SK-N-SH (cell line): ENCODE measurements at regions not wholly inside any gene's neighbourhood (a gene's known extent, or its start where the extent isn't known, plus 50 kb on each side); places are given as distances from the start of the nearest gene placed in this dataset.

ENCODE experiments used
- CTCF ChIA-PET: fragments of 300-600, 350-600 bp; formaldehyde crosslinking; extraction: SDS; loops from one replicate; lab custom pipeline; 2021; lab: Yijun Ruan, JAX
- POLR2A ChIA-PET: fragments of 350-600 bp; sonication (Branson Sonifier 250); formaldehyde crosslinking; extraction: SDS; loops from one replicate; lab custom pipeline; 2020; ENCODE audit warnings: antibody characterized with exemption, inconsistent platforms; lab: Yijun Ruan, JAX
- DNase-seq: peaks from one replicate; pipeline ENCODE4 v3.0.0; 2012
- H2AFZ ChIP-seq: fragments of 200-600 bp; sonication (generic); 2 replicates; pipeline ENCODE4 v1.8.1; 2016; ENCODE audit warnings: antibody characterized with exemption, mild to moderate bottlenecking, low read depth
- H3F3A ChIP-seq: fragments of 200-600 bp; sonication (generic); replicated peaks from 2 replicates; pipeline ENCODE3; 2016; ENCODE audit warnings: antibody characterized with exemption, mild to moderate bottlenecking; ENCODE audit not compliant: insufficient read depth
- H3K27ac ChIP-seq, 2 experiments: fragments of 200-500 bp in 1 of 2; fragments of 200-600 bp in 1 of 2; sonication (Bioruptor generic) in 1 of 2; sonication (generic), shearing (Covaris generic) in 1 of 2; 2 replicates each; pipeline versions ENCODE4 v1.5.1 to v1.6.1; 2014 to 2016; ENCODE audit warnings: low read depth in 2 of 2, inconsistent platforms in 1 of 2, low read length in 1 of 2, mild to moderate bottlenecking in 1 of 2, mixed read lengths in 1 of 2
- H3K27me3 ChIP-seq: fragments of 200-600 bp; sonication (generic), shearing (Covaris generic); 2 replicates; pipeline ENCODE4 v1.6.1; 2016; ENCODE audit warnings: mixed run types; ENCODE audit not compliant: insufficient read depth
- H3K36me3 ChIP-seq, 2 experiments: fragments of 200-500 bp in 1 of 2; fragments of 200-600 bp in 1 of 2; sonication (Bioruptor generic) in 1 of 2; sonication (generic) in 1 of 2; replicated peaks in 1 of 2; 2 replicates each; pipeline versions ENCODE3 to v1.5.1; 2014 to 2016; ENCODE audit warnings: low read length in 1 of 2, mild to moderate bottlenecking in 1 of 2; ENCODE audit not compliant: insufficient read depth in 2 of 2, control insufficient read depth in 1 of 2
- H3K4me1 ChIP-seq, 2 experiments: fragments of 200-500 bp in 1 of 2; fragments of 200-600 bp in 1 of 2; sonication (Bioruptor generic) in 1 of 2; sonication (generic), shearing (Covaris generic) in 1 of 2; 2 replicates each; pipeline versions ENCODE4 v1.5.1 to v1.6.1; 2014 to 2016; ENCODE audit warnings: low read depth in 1 of 2, low read length in 1 of 2, mixed run types in 1 of 2; ENCODE audit not compliant: insufficient read depth in 2 of 2, control insufficient read depth in 1 of 2
- H3K4me2 ChIP-seq: fragments of 200-600 bp; sonication (generic), shearing (Covaris generic); 2 replicates; pipeline ENCODE4 v1.6.1; 2017; ENCODE audit warnings: mixed run types
- H3K4me3 ChIP-seq, 2 experiments: fragments of 200-500 bp in 1 of 2; fragments of 200-600 bp in 1 of 2; sonication (Bioruptor generic) in 1 of 2; sonication (generic), shearing (Covaris generic) in 1 of 2; 2 replicates each; pipeline versions ENCODE4 v1.5.1 to v1.8.1; 2014 to 2016; ENCODE audit warnings: low read depth in 2 of 2, inconsistent platforms in 1 of 2, low read length in 1 of 2, mild to moderate bottlenecking in 1 of 2, mixed read lengths in 1 of 2, moderate library complexity in 1 of 2
- H3K79me2 ChIP-seq: fragments of 200-600 bp; sonication (generic); 2 replicates; pipeline ENCODE4 v1.8.1; 2017; ENCODE audit warnings: mild to moderate bottlenecking; ENCODE audit not compliant: insufficient read depth
- H3K9ac ChIP-seq: fragments of 200-600 bp; sonication (generic); 2 replicates; pipeline ENCODE4 v1.6.1; 2017; ENCODE audit warnings: mixed run types
- H3K9me2 ChIP-seq: fragments of 200-600 bp; sonication (generic); 2 replicates; pipeline ENCODE4 v1.6.1; 2017; ENCODE audit warnings: mixed run types
- H3K9me3 ChIP-seq: fragments of 200-600 bp; sonication (generic); 2 replicates; pipeline ENCODE4 v1.6.1; 2017; ENCODE audit warnings: mixed run types, mild to moderate bottlenecking, moderate library complexity
- H4K20me1 ChIP-seq: fragments of 200-600 bp; sonication (generic); 2 replicates; pipeline ENCODE4 v1.6.1; 2017; ENCODE audit warnings: mild to moderate bottlenecking, mixed run types; ENCODE audit not compliant: insufficient read depth
- FOSL2 ChIP-seq: IDR thresholded peaks from 2 replicates; pipeline ENCODE4 v1.4.0; 2012; ENCODE audit warnings: low read depth, mild to moderate bottlenecking, moderate library complexity, borderline replicate concordance
- GATA2 ChIP-seq: sonication (generic); formaldehyde crosslinking; IDR thresholded peaks from 2 replicates; pipeline ENCODE4 v1.5.0; 2020; ENCODE audit warnings: mild to moderate bottlenecking, missing genetic modification reagents
- NFIC ChIP-seq: IDR thresholded peaks from 2 replicates; pipeline ENCODE4 v1.4.0; 2012; ENCODE audit warnings: borderline replicate concordance
- RAD21 ChIP-seq: IDR thresholded peaks from 2 replicates; pipeline ENCODE4 v1.6.1; 2012; ENCODE audit warnings: mild to moderate bottlenecking, low read length
- TCF12 ChIP-seq: IDR thresholded peaks from 2 replicates; pipeline ENCODE4 v1.4.0; 2012
- WGBS: methylation state at CpG from one replicate; pipeline ENCODE4 v1.1.6; 2017; ENCODE audit warnings: low lambda C conversion rate; 5-methylcytosine and 5-hydroxymethylcytosine counted together
- TF ChIP-seq, protein P1 (sequence below): IDR thresholded peaks from 2 replicates; pipeline ENCODE4; 2012
- TF ChIP-seq, protein P2 (sequence below): IDR thresholded peaks from 2 replicates; pipeline ENCODE4 v1.6.1; 2012; ENCODE audit warnings: mild to moderate bottlenecking, low read depth, low read length, moderate library complexity
- TF ChIP-seq, protein P3 (sequence below): IDR thresholded peaks from 2 replicates; pipeline ENCODE4 v1.4.0; 2012; ENCODE audit warnings: low read depth, borderline replicate concordance

DNA sequence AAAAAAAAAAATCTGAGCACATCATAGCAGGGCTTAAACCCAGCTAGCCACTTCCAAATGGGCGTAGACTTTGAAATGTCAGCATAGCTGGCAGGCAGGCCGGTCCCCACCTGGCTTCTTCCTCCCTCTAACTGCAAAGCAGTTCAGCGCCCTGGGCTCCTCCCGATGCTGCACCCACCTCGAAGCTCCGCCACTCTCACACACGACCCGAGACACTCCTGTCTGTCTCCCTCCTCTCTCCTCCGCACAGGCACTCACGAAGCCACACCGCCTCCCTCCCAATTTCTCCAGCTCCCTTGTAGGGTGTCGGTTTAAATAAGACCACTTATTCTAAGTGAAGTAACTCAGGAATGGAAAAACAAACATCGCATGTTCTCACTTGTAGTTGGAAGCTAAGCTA is 301.3 kb downstream of the NPHP4 start (continued):
- TF ChIP-seq, protein P1, sequence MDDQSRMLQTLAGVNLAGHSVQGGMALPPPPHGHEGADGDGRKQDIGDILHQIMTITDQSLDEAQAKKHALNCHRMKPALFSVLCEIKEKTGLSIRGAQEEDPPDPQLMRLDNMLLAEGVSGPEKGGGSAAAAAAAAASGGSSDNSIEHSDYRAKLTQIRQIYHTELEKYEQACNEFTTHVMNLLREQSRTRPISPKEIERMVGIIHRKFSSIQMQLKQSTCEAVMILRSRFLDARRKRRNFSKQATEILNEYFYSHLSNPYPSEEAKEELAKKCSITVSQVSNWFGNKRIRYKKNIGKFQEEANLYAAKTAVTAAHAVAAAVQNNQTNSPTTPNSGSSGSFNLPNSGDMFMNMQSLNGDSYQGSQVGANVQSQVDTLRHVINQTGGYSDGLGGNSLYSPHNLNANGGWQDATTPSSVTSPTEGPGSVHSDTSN = no peak

DNA sequence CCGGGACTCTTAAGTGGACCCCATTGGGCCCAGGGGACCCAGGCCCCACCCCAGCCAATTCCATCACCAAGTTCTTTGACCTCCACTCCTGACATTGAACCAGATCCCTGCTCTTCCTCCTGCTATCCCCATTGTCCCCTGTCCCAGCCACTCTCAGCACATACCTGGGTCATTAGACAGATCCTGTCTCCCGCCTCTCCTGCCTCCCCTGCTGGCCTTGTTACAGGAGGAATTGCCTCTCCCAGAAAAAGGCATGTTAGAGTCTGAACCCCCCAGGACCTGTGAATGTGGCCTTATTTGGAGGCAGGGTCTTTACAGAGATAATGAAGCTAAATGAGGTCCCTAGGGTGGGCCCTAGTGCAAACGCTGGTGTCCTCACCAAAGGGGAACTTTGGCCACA is 301.9 kb downstream of the NPHP4 start:
- Histone ChIP-seq H3K4me2 (no peak overlapping the region), H3K79me2 (no peaks in the 10 kb centered on the region), H3K4me1 (peaks cover 0 to 17% of the 10 kb centered on the region in 2 experiments; a peak in 1 of 4 replicates), H3K9ac (no peak overlapping the region), H4K20me1 (no peaks in the 10 kb centered on the region), H3K9me3 (no peaks in the 10 kb centered on the region), H2AFZ (no peak overlapping the region), H3K9me2 (no peaks in the 10 kb centered on the region), H3K27ac (no peak overlapping the region), H3F3A (no peaks in the 10 kb centered on the region), H3K4me3 (no peak overlapping the region), H3K36me3 (no peaks in the 10 kb centered on the region), H3K27me3 (no peaks in the 10 kb centered on the region)
- DNase-seq = no peak
- TF ChIP-seq, protein P1 = no peak
- TF ChIP-seq, protein P2, sequence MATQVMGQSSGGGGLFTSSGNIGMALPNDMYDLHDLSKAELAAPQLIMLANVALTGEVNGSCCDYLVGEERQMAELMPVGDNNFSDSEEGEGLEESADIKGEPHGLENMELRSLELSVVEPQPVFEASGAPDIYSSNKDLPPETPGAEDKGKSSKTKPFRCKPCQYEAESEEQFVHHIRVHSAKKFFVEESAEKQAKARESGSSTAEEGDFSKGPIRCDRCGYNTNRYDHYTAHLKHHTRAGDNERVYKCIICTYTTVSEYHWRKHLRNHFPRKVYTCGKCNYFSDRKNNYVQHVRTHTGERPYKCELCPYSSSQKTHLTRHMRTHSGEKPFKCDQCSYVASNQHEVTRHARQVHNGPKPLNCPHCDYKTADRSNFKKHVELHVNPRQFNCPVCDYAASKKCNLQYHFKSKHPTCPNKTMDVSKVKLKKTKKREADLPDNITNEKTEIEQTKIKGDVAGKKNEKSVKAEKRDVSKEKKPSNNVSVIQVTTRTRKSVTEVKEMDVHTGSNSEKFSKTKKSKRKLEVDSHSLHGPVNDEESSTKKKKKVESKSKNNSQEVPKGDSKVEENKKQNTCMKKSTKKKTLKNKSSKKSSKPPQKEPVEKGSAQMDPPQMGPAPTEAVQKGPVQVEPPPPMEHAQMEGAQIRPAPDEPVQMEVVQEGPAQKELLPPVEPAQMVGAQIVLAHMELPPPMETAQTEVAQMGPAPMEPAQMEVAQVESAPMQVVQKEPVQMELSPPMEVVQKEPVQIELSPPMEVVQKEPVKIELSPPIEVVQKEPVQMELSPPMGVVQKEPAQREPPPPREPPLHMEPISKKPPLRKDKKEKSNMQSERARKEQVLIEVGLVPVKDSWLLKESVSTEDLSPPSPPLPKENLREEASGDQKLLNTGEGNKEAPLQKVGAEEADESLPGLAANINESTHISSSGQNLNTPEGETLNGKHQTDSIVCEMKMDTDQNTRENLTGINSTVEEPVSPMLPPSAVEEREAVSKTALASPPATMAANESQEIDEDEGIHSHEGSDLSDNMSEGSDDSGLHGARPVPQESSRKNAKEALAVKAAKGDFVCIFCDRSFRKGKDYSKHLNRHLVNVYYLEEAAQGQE = no peak
- TF ChIP-seq FOSL2 = no peak
- ChIA-PET POLR2A (no interaction called here), CTCF (interaction anchor here (4.4 kb wide), 1 partner anchor 55 kb away, joined by 22 read pairs; no protein-coding TSS in a partner anchor)
- WGBS = 43% methylated on average over 2 of the region's 3 CpGs

DNA sequence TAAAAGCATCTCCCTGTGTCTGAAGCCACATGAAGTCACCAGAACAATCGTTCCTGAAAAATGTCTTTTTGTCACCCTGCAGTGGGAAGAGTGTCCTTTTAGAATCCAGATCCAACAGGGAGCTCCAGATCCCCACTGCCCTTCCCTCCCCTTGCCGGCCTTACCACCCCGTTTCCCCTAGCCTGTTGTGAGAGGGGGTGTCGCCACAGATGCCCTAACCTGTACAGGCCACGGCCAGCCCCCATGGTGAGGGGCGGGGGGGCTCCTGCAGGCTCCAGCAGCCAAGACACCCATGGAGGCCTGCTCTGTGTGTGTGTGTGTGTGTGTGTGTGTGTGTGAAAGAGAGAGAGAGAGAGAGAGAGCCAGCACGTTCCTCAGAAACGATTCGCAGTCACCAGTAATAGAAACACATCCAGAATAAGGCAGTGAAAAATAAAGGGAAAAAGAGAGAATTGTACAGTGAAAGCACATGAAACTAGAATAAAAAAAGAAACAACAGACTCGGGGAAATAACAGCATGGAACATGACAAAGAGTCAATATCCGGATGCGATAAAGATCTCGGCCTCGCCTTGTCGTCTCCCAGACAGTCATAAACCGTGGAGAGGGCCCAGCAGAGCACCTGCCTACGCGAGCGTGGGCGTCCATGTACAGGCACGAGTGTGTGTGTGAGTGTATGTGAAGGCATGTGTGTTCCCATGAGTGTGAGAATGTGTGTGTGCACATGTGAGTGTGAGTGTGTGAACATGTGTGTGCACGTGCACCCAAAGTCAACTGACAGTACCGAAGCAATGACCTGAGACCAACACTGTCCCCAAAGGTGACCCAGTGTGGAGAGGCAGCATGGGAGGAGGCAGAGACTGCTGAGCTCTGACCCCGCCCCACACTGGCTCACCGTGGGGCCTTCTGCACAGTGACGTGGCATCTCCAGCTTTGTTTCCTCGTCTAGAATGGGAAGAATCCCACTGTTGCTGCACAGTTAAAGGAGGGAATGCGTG is 303.8 kb downstream of the NPHP4 start:
- H2AFZ ChIP-seq = no peak overlapping the region
- H3K4me1 ChIP-seq = peaks cover 0 to 17% of the 10 kb centered on the region in 2 experiments; a peak in 1 of 4 replicates
- no peak overlapping the region for H3K4me2 ChIP-seq
- no peaks in the 10 kb centered on the region for H3K27me3 ChIP-seq
- no peak overlapping the region for H3K4me3 ChIP-seq
- H3K36me3 ChIP-seq = no peaks in the 10 kb centered on the region
- DNase-seq = no peak
- H3K9me3 ChIP-seq = no peaks in the 10 kb centered on the region
- TF ChIP-seq FOSL2 = no peak
- TF ChIP-seq TCF12 = no peak
- TF ChIP-seq RAD21 = no peak
- no peak for TF ChIP-seq GATA2 (CRISPR knock-in tag)
- no peak for TF ChIP-seq NFIC
- TF ChIP-seq, protein P3, sequence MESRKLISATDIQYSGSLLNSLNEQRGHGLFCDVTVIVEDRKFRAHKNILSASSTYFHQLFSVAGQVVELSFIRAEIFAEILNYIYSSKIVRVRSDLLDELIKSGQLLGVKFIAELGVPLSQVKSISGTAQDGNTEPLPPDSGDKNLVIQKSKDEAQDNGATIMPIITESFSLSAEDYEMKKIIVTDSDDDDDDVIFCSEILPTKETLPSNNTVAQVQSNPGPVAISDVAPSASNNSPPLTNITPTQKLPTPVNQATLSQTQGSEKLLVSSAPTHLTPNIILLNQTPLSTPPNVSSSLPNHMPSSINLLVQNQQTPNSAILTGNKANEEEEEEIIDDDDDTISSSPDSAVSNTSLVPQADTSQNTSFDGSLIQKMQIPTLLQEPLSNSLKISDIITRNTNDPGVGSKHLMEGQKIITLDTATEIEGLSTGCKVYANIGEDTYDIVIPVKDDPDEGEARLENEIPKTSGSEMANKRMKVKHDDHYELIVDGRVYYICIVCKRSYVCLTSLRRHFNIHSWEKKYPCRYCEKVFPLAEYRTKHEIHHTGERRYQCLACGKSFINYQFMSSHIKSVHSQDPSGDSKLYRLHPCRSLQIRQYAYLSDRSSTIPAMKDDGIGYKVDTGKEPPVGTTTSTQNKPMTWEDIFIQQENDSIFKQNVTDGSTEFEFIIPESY = no peak
- CTCF ChIA-PET = interaction anchor here (1.3 kb wide), 1 partner anchor 58 kb away, joined by 4 read pairs; no protein-coding TSS in a partner anchor
- POLR2A ChIA-PET = no interaction called here
- no peak overlapping the region for H3K27ac ChIP-seq
- WGBS = 42% methylated on average over 25 of the region's 28 CpGs
- no peaks in the 10 kb centered on the region for H3F3A ChIP-seq
- H3K9ac ChIP-seq = no peak overlapping the region
- H3K9me2 ChIP-seq = no peaks in the 10 kb centered on the region
- no peaks in the 10 kb centered on the region for H4K20me1 ChIP-seq
- no peaks in the 10 kb centered on the region for H3K79me2 ChIP-seq
